NCI-H2107 treated with DMSO at 0.1 percent for 48 hours (cell line): ENCODE measurements at regions not wholly inside any gene's neighbourhood (a gene's known extent, or its start where the extent isn't known, plus 50 kb on each side); places are given as distances from the start of the nearest gene placed in this dataset.

Experiments
- DNase-seq: peaks from one replicate; lab custom pipeline; 2025; ENCODE audit not compliant: unreplicated experiment; lab: John Stamatoyannopoulos, UW

DNA sequence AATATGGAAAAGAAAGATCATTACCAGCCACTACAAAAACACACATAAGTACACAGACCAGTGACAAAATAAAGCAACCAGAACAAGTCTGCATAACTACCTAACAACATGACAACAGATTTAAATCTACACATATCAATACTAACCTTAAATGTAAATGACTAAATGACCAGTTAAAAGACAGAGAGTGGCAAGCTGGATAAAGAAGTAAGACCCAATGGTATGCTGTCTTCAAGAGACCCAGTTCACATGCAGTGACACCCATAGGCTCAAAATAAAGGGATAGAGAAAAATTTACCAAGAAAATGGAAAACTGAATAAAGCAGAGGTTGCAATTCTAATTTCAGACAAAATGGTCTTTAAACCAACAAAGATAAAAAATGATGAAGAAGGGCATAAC lies 938.1 kb downstream of the EFNA5 start:
- no peak for DNase-seq

DNA sequence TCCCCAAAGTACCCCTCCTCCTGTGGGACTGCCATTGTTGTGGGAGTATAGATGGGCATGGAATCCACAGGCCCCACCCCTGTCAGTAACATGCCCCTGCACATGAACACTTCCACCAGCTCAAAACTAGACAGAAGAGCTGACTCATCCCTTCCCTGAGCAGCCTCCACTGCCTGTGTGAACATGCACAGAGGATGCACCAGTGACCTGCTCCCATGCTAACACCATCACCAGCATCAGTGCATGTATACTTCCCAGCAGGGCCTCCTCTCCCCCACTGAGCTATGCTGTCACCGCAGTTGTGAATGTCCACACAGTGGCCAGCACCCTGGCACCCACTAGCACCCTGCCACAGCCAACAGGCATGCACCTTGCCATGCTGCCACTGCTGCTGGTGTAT lies 939.8 kb downstream of the EFNA5 start:
- DNase-seq = no peak

DNA sequence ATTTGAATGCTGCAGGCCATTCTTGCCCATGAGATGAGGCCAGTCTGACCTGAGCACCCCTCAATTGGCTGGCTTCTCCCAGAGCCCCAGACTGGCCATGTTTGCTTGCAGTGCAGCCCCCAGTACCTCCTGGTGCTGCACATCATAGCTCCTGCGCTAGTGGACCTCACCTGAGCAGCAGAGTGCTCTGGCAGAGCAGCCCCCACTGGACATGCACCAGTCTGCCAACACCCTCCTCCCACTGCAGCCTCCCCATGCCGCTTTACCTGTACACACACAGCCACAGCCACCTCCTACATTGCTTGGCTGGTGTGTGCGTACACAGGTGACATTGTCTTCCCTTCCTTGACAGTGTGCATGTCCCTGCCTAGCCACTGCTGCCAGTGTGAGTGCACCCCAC lies 940.2 kb downstream of the EFNA5 start:
- no peak for DNase-seq

DNA sequence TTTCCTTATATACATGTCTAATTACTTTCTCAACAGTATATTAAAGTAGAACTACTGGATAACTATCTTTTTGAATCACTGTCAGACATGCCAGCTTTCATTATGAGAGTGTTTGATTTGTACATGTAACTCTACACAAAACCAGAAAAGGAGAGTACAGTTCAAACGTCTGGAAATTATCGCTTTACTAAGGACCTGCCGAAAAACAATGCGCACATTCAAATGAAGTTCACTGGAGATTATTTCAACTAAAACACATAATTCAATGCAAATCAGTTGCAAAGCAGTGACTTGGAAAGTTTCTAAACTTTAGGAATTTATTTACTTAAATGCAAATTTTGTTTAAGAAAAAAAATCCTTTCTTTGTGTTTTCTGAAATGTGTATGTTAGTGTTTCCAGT lies 942.5 kb downstream of the EFNA5 start:
- DNase-seq = no peak

DNA sequence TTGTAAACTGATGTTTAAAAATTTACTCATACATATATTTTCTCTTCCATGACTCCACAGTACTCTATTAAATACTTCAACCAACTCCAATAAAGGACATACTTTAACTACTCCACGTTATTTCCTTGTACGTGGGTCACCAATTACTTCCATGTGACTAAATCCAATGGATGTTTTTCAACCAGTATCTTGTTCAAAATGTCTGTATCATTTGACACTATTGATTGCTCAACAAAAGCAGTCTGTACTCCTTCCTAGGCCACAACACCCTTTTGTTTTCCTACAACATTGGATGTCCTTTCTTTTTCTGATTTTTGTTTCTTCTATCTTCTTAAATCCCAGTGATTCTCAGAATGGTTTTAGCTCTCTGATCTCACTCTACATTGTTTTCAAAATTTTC lies 943.7 kb downstream of the EFNA5 start:
- DNase-seq = no peak

DNA sequence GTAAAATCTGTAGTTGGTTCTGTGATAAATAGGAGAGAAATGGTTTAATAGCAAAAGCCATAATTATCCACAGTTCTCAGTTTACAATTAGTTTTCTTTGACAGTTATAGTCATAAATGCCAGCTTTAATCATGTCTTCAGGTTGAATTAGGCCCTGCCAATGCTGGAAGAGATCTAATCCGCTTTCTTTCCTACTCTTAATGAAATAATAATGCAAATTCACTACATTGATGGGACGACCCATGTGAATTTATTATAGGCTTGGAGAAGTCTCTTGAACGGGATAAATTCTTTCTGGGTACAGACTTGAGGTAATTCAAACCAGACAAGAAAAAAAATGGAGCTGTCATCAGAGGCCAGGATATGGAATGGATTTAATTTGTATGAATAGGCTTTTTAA lies 950.4 kb downstream of the EFNA5 start:
- DNase-seq = no peak

DNA sequence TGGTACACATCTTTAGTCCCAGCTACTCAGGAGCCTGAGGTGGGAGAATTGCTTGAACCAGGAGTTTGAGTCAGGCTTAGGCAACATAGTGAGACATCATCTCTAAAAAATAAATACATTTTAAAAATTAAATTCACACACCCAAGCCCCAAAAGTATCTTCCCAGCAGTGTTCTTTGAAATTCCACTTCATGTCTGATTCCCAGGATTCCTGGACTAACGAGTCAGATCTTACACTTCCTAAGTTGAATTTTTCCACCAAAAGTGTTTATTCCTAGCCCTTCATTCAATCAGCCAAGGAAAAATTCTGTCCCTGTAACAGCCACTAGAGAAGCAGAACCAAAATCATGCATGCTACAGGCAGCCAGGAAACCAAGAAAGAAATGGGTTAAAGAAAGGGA lies 970.9 kb downstream of the EFNA5 start:
- no peak for DNase-seq

DNA sequence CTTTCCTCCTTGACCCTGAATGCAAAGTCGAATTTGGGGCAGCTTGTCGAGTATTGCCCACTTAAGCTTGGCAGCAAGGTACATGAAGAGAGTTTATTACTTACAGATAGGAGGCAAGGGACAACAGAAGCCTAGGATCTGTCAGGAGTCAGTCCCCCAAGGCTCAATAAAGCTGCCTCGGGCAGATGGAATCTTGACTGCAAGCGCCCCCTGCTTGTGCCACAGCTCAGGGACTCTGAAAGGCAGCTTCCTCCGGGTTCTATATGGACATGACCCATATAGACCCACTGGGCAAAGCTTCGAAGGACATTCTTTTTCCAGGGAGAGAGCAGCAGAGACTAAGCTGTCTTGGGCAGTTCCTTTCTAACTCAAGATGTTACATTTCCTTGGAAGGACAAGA lies 971.5 kb downstream of the EFNA5 start:
- no peak for DNase-seq

DNA sequence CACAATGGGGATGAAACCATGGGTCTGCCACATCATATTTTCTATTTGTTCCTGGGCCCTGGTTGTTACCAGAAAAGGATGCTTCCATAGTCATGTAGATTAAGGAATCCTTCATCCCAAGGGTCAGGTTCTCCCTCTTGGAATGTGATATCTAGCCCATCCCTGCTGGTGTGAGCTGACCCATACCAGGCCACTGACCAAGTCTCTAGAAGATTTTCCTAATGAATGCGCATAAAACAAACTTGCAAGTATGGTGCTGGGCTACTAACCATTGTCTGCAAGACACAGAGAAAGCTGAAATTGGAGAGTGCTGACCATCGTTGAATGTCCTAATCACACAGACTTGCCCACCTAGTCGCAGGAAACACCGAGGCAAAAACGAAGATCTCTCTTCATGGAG lies 972.6 kb downstream of the EFNA5 start:
- no peak for DNase-seq

DNA sequence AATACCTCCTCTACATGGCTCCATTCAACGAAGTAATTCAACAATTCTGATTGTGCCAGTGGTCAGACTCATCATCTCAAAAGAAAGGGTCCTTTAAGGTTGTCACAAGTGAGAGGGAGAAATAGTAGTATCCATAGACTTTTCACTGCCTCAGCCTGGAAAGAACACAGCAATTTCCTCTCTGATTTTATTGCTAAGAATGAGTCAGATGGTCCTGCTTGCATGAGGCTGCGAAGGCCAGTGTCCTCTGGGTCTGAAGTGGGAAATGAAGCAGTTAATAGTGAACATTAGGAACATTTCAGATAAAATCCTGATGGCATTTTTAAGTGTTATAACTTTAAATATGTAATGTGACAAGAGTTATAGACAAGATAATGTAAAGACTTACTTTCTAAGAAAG lies 979.0 kb downstream of the EFNA5 start:
- no peak for DNase-seq

DNA sequence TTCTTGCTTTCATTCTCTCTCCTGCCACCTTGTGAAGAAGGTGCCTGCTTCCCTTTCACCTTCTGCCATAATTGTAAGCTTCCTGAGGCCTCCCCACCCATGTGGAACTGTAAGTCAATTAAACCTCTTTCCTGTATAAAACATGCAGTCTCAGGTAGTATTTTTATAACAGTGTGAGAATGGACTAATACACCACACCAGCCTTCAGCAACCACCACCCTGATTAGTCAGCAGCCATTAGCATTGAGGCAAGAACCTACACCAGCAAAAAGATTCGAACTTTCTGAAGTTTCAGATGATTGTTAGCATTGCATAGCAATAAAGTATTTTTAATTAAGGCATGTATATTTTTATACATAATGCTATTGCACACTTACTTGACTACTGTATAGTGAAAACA lies 980.2 kb downstream of the EFNA5 start:
- no peak for DNase-seq

DNA sequence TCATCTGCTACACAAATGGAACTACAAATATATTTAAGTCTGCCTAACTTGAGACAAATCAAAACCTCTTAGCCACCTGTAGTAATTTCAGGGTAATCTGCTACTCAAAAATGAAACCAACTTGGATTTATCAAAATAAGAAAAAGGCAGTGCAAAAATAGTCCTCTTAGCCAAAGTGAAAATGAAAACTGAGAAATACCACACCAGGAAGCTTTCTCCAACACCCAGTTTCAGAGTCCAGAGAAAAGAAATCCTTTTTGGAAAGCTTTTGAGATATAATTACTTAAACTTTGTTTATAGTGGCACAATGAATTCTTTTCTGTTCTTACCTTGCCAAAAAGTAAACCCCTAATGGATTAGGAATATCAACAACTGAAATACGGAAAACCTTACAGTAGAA lies 990.4 kb downstream of the EFNA5 start:
- DNase-seq = no peak

DNA sequence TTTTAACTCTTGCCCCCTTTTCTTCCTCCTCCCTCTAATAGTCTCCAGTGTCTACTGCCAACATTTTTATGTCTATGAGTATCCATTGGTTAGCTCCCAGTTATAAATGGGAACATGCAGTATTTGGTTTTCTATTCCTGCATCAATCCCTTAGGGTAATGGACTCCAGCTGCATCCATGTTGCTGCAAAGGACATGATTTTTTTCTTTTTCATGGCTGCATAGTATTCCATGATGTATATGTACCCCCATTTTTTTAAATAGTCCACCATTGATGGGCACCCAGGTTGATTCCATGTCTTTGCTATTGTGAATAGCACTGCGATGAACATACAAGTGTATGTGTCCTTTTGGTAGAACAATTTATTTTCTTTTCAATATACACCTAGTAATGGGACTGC lies 993.7 kb downstream of the EFNA5 start:
- no peak for DNase-seq

DNA sequence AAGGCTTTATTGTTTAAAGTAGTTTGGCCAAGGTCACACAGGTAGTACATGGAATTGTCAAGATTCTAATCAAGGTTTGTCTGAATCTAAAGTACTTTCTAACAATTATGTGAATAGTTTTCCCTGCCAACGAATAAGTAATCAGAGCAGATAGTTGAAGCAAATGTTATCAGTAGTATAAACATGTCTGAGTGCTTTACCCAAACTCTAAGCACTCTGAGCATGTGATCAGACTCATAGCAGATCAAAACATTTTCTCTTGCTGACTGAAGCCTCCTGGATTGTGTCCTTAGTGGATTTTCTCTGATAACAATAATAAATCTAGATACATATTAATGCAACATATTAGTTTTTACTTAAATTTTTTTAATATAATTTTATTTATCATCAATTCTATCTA lies 995.0 kb downstream of the EFNA5 start:
- DNase-seq = no peak

DNA sequence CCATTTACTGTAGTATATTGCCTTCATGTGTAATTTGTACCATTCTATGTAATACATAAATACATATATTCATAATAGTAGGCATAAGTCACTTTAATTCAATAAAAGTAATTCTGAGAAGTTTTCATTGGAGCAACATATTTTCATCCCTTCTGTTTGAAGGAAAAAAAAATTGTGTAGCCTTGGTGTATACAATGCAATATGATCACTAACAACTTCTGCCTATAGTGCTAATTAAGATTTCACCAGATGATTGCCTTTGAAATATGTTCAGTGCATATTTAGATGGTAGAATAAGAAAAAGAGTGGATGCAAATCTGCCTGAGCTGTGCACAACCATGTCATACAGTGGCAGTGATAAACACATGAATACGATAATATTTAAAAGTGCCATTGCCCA lies 996.8 kb downstream of the EFNA5 start:
- DNase-seq = no peak

DNA sequence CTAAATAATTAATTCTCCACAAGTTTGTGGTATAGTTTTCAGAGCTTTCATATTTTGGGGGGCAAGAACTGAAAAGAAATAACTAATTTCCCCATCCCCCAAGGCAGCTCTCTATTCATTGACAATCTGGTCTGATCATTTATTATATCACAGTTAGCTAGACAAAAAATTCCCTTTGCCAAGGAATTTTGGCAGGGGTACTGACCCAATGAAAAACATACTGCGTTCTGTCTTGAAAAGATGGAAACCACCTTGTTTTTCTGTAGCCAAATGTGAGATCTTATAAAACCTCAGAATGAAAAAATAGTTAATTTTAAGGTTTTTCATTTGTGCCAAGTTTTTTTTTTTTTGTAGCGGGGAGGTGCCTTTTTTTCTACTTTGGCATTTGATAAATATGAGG lies 1008.9 kb downstream of the EFNA5 start:
- DNase-seq = no peak

DNA sequence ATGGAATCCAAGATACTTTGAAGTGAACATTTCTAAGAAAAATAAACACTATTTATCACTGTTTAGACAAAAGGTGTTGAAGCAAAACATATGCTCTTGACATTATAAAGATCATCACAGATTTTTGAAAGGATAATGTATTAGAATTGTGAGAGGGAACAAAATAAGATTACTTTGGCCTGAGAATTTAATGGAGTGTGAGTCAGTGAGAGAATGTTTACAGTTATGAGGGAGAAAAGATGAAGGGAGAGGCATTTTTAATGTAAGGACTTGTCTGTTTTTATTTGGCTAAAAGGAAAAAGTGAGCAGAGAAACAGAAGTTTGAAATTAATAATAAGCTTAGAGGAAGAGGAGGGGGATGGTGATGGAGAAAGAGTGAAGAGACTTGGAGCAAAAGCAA lies 1010.1 kb downstream of the EFNA5 start:
- DNase-seq = no peak

DNA sequence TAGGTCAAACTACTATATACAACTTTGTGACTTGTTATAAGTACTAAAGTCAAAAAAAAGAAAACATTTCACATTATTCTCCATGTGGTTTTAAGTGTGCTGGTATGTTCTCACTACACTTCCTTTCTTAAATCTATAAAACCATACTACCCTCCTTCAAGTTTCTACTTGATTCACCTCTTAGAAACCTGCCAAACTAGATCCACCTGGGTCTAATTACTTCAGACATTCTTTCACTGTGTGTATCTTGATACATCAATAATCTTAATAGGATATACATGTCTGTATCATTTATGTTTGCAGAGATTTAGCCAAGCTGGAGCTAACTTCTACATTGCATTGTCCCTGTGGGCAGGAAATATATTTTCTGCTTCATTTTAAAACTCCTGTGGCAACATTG lies 1012.6 kb downstream of the EFNA5 start:
- no peak for DNase-seq

DNA sequence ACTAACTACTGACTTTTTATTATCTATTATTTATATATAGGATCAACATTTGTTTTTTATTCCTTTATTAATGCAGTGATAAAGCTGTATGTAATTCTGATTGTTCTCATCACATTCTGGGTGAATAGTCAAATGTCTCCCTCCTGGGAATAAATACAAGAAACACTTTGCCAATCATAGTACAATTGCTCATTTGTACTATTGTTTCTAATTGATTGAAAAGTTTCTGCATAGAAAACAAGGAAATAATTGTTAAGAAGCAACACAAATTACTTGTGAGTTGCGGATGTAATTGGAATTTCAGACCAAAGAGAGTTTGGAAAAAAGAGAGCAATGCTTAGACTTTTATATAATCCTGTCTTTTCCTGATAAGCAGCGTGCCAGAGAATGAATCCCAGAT lies 1013.9 kb downstream of the EFNA5 start:
- no peak for DNase-seq

DNA sequence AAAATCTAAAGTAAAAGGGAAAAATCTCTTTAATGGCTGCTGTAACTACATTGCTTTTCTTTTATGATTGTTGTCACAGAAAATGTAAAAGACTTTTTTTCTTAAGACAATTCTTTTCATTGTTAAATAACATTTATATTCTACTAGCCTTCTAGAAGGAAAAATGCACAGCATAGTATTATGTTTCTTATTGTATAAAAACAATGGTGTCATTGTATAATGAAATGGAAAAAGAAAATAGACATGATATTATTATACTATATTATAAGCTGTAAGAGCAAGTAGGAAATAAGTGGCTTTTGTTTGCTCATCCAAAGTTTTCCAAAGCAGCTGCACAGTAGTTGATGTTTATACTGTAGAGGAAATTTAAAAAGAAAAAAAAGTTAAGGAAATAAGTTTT lies 1021.7 kb downstream of the EFNA5 start:
- DNase-seq = no peak

DNA sequence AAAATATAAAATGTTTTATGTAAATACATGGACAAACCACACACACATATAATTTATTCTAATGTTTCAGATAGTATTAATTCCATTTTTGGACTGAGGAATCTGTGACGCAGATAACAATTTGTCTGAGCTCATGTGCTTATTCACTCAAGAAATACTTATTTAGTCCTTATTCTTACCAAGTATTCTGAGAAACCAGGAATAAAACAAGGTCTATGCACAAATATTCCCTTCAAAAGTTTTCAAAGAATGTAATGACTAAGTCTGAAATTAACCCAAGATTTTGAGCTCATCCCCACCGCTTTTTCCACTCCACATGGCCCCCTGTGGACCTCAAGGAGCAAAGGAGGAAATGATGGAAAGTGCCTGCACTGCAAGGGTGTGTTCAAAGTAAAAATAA lies 1022.3 kb downstream of the EFNA5 start:
- no peak for DNase-seq

DNA sequence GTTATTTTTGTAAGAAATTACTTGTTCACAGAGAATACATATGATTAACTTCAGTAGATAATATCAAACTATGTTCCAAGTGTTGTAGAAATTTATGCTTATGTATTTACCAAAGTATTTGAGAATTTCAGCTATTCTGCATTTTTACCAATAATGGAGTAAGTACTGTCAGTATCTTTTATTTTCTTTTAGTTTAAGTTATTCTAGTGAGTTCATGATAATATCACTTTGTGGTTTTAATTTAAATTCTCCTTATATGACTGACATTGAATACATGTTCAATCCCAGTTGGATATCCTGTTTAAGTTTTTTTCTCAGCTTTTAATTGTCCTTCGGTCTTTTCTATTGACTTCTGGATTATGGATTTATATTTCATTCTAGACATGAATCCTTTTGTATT lies 1024.6 kb downstream of the EFNA5 start:
- DNase-seq = no peak

DNA sequence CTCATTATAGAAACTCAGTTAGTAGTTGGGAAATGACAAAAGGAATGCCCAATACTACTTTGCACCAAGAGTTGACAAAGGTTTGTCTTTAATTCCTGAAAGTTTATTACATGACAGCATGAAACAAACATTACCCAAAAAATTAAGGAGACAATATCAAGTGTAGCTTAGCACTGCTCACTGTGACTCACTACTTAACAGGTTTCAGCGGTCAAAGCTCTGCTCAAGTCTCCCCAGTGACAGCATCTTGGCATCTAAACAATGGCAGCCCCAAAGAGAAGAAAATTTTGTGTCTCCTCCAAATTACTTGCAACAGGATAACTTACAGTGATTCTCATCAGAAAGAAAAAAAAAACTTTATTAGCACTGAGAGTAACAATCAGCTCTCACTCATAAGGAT lies 1030.2 kb downstream of the EFNA5 start:
- no peak for DNase-seq

DNA sequence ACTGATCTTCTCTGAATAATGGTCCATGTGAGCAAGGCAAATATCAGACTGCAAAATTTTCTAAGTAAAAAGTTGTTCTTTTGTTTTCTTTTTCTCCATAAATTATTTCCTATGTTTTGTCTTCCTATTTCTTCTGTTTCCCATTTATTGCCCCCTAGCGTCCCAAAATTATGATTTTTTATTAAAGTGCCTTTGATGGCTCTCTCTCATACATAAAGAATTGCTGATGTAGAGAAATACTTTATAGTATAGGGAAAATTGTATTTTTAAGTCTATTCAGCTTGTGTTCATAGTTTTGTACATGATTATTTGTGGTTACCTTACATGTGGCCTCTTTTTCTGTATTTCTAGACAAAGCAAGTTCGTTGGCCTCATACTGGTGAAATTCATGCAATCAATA lies 1031.2 kb downstream of the EFNA5 start:
- no peak for DNase-seq
